ENCODE measurements at regions not wholly inside any gene's neighbourhood (a gene's known extent, or its start where the extent isn't known, plus 50 kb on each side); places are given as distances from the start of the nearest gene placed in this dataset.

- Histone ChIP-seq H3K27me3 (ENCODE audit: control insufficient read depth, insufficient read depth, low read length) (no peaks in the 10 kb centered on the region), H3K36me3 (ENCODE audit: control insufficient read depth, insufficient read depth, low read length) (no peaks in the 10 kb centered on the region), H3K4me3 (ENCODE audit: low read depth in 2 of 2, low read length in 2 of 2) (no peak overlapping the region), H3K4me1 (ENCODE audit: control insufficient read depth, insufficient read depth, low read length) (no peaks in the 10 kb centered on the region), H3K27ac (ENCODE audit: low read length) (no peak overlapping the region), H3K9me3 (ENCODE audit: control insufficient read depth, insufficient read depth, low read depth, low read length) (no peaks in the 10 kb centered on the region)
- BruUV-seq (replicated peaks), result no TSS peak
- CTCF ChIA-PET, result no interaction called here
- DNase-seq (ENCODE audit: low read depth, low spot score) (no peak), ATAC-seq (no peak)
- TF ChIP-seq CTCF (IDR thresholded peaks at IDR 0.05) (no peak), TCF7L2 (IDR thresholded peaks at IDR 0.05; ENCODE audit: low read depth, low read length) (no peak), REST (IDR thresholded peaks at IDR 0.05; ENCODE audit: insufficient read depth in 1 of 2, low read depth in 2 of 2, low read length in 1 of 2) (no peak), POLR2AphosphoS5 (IDR thresholded peaks at IDR 0.05; ENCODE audit: low read depth, low read length) (no peak), SIN3A (IDR thresholded peaks at IDR 0.05; ENCODE audit: borderline replicate concordance, insufficient read depth, low read depth, low read length) (no peak)
- intact Hi-C loops (cut with micrococcal nuclease; ENCODE audit: unreplicated experiment) (no loop called here), in situ Hi-C loops (cut with HindIII; ENCODE audit: low pct_unique_long_range_greater_than_20kb, low sequenced_read_pairs) (no loop called here)
- POLR2A ChIA-PET, result no interaction called here
Observed at GRCh38 chr12:92488735-92489134, 214.1 kb upstream of the PLEKHG7 start.

- Histone ChIP-seq H3K27me3 (ENCODE audit: control insufficient read depth, insufficient read depth, low read length) (no peaks in the 10 kb centered on the region), H3K9me3 (ENCODE audit: control insufficient read depth, insufficient read depth, low read depth, low read length) (no peaks in the 10 kb centered on the region), H3K4me3 (ENCODE audit: low read depth in 2 of 2, low read length in 2 of 2) (no peak overlapping the region), H3K27ac (ENCODE audit: low read length) (no peak overlapping the region), H3K4me1 (ENCODE audit: control insufficient read depth, insufficient read depth, low read length) (no peaks in the 10 kb centered on the region), H3K36me3 (ENCODE audit: control insufficient read depth, insufficient read depth, low read length) (no peaks in the 10 kb centered on the region)
- no TSS peak for BruUV-seq (replicated peaks)
- intact Hi-C loops (cut with micrococcal nuclease; ENCODE audit: unreplicated experiment) (no loop called here), in situ Hi-C loops (cut with HindIII; ENCODE audit: low pct_unique_long_range_greater_than_20kb, low sequenced_read_pairs) (no loop called here)
- no peak for TF ChIP-seq TCF7L2 (IDR thresholded peaks at IDR 0.05; ENCODE audit: low read depth, low read length)
- no peak for TF ChIP-seq CTCF (IDR thresholded peaks at IDR 0.05)
- TF ChIP-seq POLR2AphosphoS5 (IDR thresholded peaks at IDR 0.05; ENCODE audit: low read depth, low read length), result no peak
- no peak for TF ChIP-seq REST (IDR thresholded peaks at IDR 0.05; ENCODE audit: insufficient read depth in 1 of 2, low read depth in 2 of 2, low read length in 1 of 2)
- no peak for TF ChIP-seq SIN3A (IDR thresholded peaks at IDR 0.05; ENCODE audit: borderline replicate concordance, insufficient read depth, low read depth, low read length)
- ChIA-PET CTCF (no interaction called here), POLR2A (interaction anchor here (0.7 kb wide), 1 partner anchor 822 kb away, joined by 3 read pairs; no protein-coding TSS in a partner anchor)
- ATAC-seq (no peak), DNase-seq (ENCODE audit: low read depth, low spot score) (no peak)
Observed at GRCh38 chr12:92487138-92487485, 215.7 kb upstream of the PLEKHG7 start.
